Tibial nerve (tissue), 4 donors: ENCODE measurements at regions not wholly inside any gene's neighbourhood (a gene's known extent, or its start where the extent isn't known, plus 50 kb on each side); places are given as distances from the start of the nearest gene placed in this dataset.

Experiments used
- DNase-seq, 2 donors: peaks; one replicate each; pipeline ENCODE4 v3.0.0-alpha.2; 2019; ENCODE audit warnings: low spot score in 2 of 2
- H3K27ac ChIP-seq, 4 donors: fragments of 200-600 bp; sonication (generic) in 3 of 4; one replicate each; pipeline ENCODE4 v1.5.1; 2017 to 2019; ENCODE audit warnings: mild to moderate bottlenecking in 1 of 4
- H3K27me3 ChIP-seq, 2 donors: fragments of 200-600 bp; sonication (generic) in 1 of 2; one replicate each; pipeline versions ENCODE4 v1.5.1 to v1.6.0; 2017 to 2019
- H3K36me3 ChIP-seq, 3 donors: fragments of 200-600 bp; sonication (generic); one replicate each; pipeline ENCODE4 v1.5.1; 2018 to 2019
- H3K4me1 ChIP-seq, 4 donors: fragments of 200-600 bp; sonication (generic) in 3 of 4; one replicate each; pipeline ENCODE4 v1.5.1; 2017 to 2019
- H3K4me3 ChIP-seq, 4 donors: fragments of 200-600 bp; sonication (generic) in 3 of 4; one replicate each; pipeline ENCODE4 v1.5.1; 2017 to 2019; ENCODE audit warnings: mild to moderate bottlenecking in 1 of 4, moderate library complexity in 1 of 4
- H3K9me3 ChIP-seq, 4 donors: fragments of 200-600 bp; sonication (generic) in 3 of 4; one replicate each; pipeline ENCODE4 v1.5.1; 2017 to 2019
- EP300 ChIP-seq, 2 donors: sonication (generic); formaldehyde crosslinking; IDR thresholded peaks; one replicate each; pipeline ENCODE4 v1.6.1; 2017; ENCODE audit warnings: antibody characterized with exemption in 2 of 2, mild to moderate bottlenecking in 1 of 2
- POLR2A ChIP-seq, 2 donors: fragments of 450-650 bp; IDR thresholded peaks; one replicate each; pipeline ENCODE4 v1.6.1; 2017; ENCODE audit warnings: antibody characterized with exemption in 2 of 2, mild to moderate bottlenecking in 2 of 2, moderate library complexity in 2 of 2
- WGBS, 2 donors: methylation state at CpG; one replicate each; pipeline ENCODE4 v1.1.5; 2018; 5-methylcytosine and 5-hydroxymethylcytosine counted together
- TF ChIP-seq, protein P1 (sequence below), 5 experiments: fragments of 200-600 bp in 3 of 5; fragments of 450-650 bp in 2 of 5; sonication (generic) in 3 of 5; IDR thresholded peaks; one replicate each; pipeline ENCODE4 v1.5.1; 2016 to 2019; ENCODE audit warnings: antibody characterized with exemption in 5 of 5, mild to moderate bottlenecking in 3 of 5, moderate library complexity in 2 of 5

DNA sequence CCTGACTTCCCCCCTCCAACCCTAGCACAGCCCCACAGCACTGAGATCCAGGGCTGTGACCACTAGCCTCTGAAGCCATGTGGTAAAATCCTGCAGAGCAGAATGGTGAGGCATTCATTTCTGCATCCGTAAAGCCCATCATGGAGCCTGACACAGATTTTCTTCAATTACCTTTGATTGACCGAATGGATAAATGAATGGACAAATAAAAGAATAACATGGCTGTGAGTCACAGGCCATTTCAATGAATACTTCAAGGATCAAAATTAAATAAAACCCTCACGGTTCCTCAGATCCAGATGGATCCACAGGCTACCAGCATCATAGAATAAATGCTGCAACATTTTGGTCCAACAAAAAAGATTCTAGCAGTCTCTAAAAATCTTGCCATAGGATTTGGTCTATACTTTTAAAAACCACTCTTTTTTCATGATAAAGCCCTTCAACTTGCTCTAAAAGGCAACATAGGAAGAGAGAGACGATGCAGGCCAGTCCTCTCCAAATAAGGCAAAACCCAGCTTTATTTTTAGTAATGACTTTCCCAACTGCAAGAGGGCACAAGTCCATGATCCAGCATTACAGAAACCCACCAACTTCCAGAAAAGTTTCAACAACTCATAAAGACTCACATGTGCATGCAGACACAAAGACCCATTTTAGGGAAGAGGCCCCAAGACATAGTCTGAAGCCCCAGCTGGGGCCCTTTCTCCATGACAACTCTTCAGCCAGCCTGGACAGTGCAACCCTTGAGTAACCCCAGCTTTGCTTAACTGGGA, 52.4 kb upstream of the MRPS22 start:
- DNase-seq, result no peak
- WGBS, 2 donors, result 75 to 80% methylated on average over 4 of the region's 4 CpGs
- H3K9me3 ChIP-seq, result no peaks in the 10 kb centered on the region
- no peak overlapping the region for H3K4me3 ChIP-seq
- H3K27me3 ChIP-seq, result no peaks in the 10 kb centered on the region
- no peak overlapping the region for H3K27ac ChIP-seq
- H3K4me1 ChIP-seq, result no peaks in the 10 kb centered on the region
- H3K36me3 ChIP-seq, result no peaks in the 10 kb centered on the region
- no peak for TF ChIP-seq POLR2A (IDR thresholded peaks at IDR 0.05)
- TF ChIP-seq, protein P1, sequence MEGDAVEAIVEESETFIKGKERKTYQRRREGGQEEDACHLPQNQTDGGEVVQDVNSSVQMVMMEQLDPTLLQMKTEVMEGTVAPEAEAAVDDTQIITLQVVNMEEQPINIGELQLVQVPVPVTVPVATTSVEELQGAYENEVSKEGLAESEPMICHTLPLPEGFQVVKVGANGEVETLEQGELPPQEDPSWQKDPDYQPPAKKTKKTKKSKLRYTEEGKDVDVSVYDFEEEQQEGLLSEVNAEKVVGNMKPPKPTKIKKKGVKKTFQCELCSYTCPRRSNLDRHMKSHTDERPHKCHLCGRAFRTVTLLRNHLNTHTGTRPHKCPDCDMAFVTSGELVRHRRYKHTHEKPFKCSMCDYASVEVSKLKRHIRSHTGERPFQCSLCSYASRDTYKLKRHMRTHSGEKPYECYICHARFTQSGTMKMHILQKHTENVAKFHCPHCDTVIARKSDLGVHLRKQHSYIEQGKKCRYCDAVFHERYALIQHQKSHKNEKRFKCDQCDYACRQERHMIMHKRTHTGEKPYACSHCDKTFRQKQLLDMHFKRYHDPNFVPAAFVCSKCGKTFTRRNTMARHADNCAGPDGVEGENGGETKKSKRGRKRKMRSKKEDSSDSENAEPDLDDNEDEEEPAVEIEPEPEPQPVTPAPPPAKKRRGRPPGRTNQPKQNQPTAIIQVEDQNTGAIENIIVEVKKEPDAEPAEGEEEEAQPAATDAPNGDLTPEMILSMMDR (IDR thresholded peaks at IDR 0.05), result no peak
- no peak for TF ChIP-seq EP300 (IDR thresholded peaks at IDR 0.05)

DNA sequence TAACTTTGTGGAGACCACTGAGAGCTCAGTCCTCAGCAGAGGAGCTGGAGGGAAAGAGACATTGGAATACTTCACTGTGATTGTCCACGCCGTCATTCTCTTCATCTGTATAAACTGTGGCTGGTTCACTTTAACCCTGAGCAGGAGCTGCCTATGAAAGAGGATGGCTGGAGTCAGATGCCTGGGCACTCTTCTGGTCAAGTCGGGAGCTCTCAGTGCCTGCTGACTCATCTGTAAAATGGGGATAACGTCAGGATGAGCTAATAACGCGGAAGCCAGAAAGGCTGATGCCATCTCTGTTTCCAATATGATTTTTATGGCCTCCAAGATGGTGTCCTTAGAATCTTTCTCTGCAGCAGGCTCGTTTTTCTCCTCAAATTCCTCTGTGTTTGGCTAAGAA, 51.6 kb upstream of the MRPS22 start:
- Histone ChIP-seq H3K4me3 (no peak overlapping the region), H3K9me3 (no peaks in the 10 kb centered on the region), H3K4me1 (no peaks in the 10 kb centered on the region), H3K36me3 (no peaks in the 10 kb centered on the region), H3K27me3 (no peaks in the 10 kb centered on the region), H3K27ac (no peak overlapping the region)
- 72 to 81% methylated on average over 7 of the region's 7 CpGs for WGBS, 2 donors
- no peak for DNase-seq
- TF ChIP-seq EP300 (IDR thresholded peaks at IDR 0.05) (no peak), POLR2A (IDR thresholded peaks at IDR 0.05) (no peak)
- TF ChIP-seq, protein P1 (IDR thresholded peaks at IDR 0.05), result no peak

DNA sequence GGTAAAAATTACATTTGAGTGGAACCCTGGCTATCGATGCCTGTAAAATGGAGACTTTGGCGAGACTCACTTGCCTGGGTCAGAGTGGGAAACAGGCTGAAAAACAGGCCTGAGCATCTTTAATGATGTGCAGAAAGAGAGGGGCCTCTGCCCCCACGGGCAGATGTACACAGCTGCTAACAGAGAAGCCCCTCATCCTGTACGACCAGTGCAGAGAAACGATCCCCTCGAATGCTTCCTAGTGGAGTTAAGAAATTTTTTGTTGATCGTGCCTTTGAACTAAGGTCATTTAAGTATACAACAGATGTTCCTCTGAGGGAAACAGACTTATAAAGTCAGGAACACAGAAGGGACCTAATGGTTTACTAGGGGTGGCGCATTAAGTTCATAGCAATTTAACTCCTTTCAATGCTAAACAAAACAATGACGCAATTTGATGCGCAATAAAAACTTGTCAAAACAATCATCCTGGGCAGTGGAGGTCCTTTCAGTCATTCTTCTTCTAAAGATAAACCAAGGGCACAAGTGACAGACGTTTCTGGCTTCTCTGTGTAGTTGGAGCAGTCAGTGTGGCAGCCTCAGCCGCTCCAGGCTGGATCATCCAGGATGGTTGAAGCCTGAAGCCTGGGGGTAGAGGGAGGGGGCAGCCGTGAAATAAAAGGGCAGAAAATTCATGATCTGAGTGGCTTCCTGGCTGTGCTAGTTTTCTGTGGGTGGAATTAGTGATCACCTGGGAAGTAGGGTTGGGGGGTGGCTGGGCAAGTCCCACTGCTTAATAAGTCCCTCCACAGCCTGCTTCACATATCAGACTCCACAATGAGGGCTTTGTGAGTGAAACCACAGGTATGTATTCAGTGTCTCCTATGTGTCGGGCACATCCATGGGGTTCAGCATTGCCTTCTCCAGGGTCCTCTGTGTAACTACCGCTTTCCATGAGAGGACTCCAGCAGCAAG, 50.8 kb upstream of the MRPS22 start:
- H3K4me1 ChIP-seq, result no peaks in the 10 kb centered on the region
- DNase-seq, result no peak
- no peak overlapping the region for H3K27ac ChIP-seq
- TF ChIP-seq EP300 (IDR thresholded peaks at IDR 0.05), result no peak
- TF ChIP-seq POLR2A (IDR thresholded peaks at IDR 0.05), result no peak
- TF ChIP-seq, protein P1 (IDR thresholded peaks at IDR 0.05), result no peak
- no peak overlapping the region for H3K4me3 ChIP-seq
- WGBS, 2 donors, result 27 to 33% methylated on average over 15 of the region's 15 CpGs
- H3K27me3 ChIP-seq, result no peaks in the 10 kb centered on the region
- H3K9me3 ChIP-seq, result no peaks in the 10 kb centered on the region
- no peaks in the 10 kb centered on the region for H3K36me3 ChIP-seq

DNA sequence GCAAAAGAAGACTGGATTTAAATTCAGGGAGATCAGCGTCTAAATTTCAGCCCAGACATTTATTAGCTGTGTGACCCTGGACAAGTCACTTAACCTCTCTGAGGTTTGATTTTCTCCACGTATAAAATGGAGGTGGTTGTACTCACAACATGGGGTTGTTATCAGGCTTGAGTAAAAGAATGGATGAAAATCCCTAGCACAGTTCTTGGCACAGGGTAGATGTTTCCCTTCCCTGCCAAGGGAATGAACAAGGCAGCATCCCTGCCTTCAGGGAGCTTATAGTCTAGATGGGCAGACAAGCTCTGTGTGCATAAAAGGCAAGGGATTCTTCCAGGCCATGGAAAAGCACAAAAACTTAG, 50.2 kb upstream of the MRPS22 start:
- WGBS, 2 donors, result 84 to 93% methylated on average over 2 of the region's 2 CpGs

More for the DNA sequence above, 50.2 kb upstream of the MRPS22 start:
- Histone ChIP-seq H3K9me3 (no peaks in the 10 kb centered on the region), H3K27ac (no peak overlapping the region), H3K4me3 (no peak overlapping the region), H3K27me3 (no peaks in the 10 kb centered on the region), H3K4me1 (no peaks in the 10 kb centered on the region), H3K36me3 (no peaks in the 10 kb centered on the region)
- TF ChIP-seq POLR2A (IDR thresholded peaks at IDR 0.05), result no peak
- DNase-seq, result no peak
